HEK293T (cell line): ENCODE measurements at regions not wholly inside any gene's neighbourhood (a gene's known extent, or its start where the extent isn't known, plus 50 kb on each side); places are given as distances from the start of the nearest gene placed in this dataset.

Source experiments
- BHLHE40 ChIP-seq: fragments of 450-650 bp; IDR thresholded peaks from 2 replicates; pipeline ENCODE4 v1.6.1; 2016; ENCODE audit warnings: mild to moderate bottlenecking, moderate library complexity, borderline replicate concordance
- CTBP1 ChIP-seq: fragments of 450-650 bp; IDR thresholded peaks from 2 replicates; pipeline ENCODE4 v1.6.1; 2016; ENCODE audit warnings: borderline replicate concordance
- ELF4 ChIP-seq: fragments of 450-650 bp; IDR thresholded peaks from 2 replicates; pipeline ENCODE4 v1.6.1; 2017; ENCODE audit warnings: antibody characterized with exemption
- FOXA1 ChIP-seq: fragments of 450-650 bp; IDR thresholded peaks from 2 replicates; pipeline ENCODE4 v1.6.1; 2016; ENCODE audit warnings: mild to moderate bottlenecking
- FOXK2 ChIP-seq: fragments of 450-650 bp; IDR thresholded peaks from 2 replicates; pipeline ENCODE4 v1.6.1; 2016; ENCODE audit warnings: mild to moderate bottlenecking
- HDGF ChIP-seq: fragments of 450-650 bp; IDR thresholded peaks from 2 replicates; pipeline ENCODE4 v1.6.1; 2017; ENCODE audit warnings: antibody characterized with exemption, borderline replicate concordance
- L3MBTL2 ChIP-seq: fragments of 450-650 bp; conservative IDR thresholded peaks from 2 replicates; pipeline ENCODE4 v1.6.1; 2016; ENCODE audit warnings: mild to moderate bottlenecking
- LEF1 ChIP-seq: fragments of 450-650 bp; IDR thresholded peaks from 2 replicates; pipeline ENCODE4 v1.6.1; 2017; ENCODE audit warnings: mild to moderate bottlenecking, borderline replicate concordance
- SP1 ChIP-seq: fragments of 450-650 bp; IDR thresholded peaks from 2 replicates; pipeline ENCODE4 v1.6.1; 2017
- TARDBP ChIP-seq: fragments of 450-650 bp; IDR thresholded peaks from 2 replicates; pipeline ENCODE4 v1.6.1; 2016
- ZNF384 ChIP-seq: fragments of 450-650 bp; IDR thresholded peaks from 2 replicates; pipeline ENCODE4 v1.6.1; 2016

- TF ChIP-seq FOXK2 (no peak), SP1 (no peak), BHLHE40 (no peak), L3MBTL2 (no peak), TARDBP (no peak), FOXA1 (no peak), LEF1 (no peak), ZNF384 (no peak), HDGF (no peak), CTBP1 (no peak), ELF4 (no peak)
These were observed 354.3 kb downstream of the KLF12 start for GRCh38 chr13:73779881-73780280.
